Thymus (tissue), 11 donors: ENCODE measurements at regions not wholly inside any gene's neighbourhood (a gene's known extent, or its start where the extent isn't known, plus 50 kb on each side); places are given as distances from the start of the nearest gene placed in this dataset.

ENCODE experiments used
- DNase-seq, 9 donors: peaks; one replicate each; pipeline ENCODE4 v3.0.0-alpha.2; 2013; ENCODE audit warnings: low spot score in 9 of 9, low read depth in 6 of 9, missing footprints in 1 of 9
- H3K27ac ChIP-seq, 2 donors: one replicate each; pipeline ENCODE4 v1.5.1; 2013; ENCODE audit warnings: control low read depth in 1 of 2, low read depth in 1 of 2, low read length in 1 of 2, mild to moderate bottlenecking in 1 of 2, moderate library complexity in 1 of 2
- H3K27me3 ChIP-seq, 2 donors: one replicate each; pipeline ENCODE4 v1.5.1; 2013; ENCODE audit warnings: low read length in 1 of 2; ENCODE audit not compliant: control insufficient read depth in 2 of 2, insufficient read depth in 1 of 2
- H3K36me3 ChIP-seq, 2 donors: one replicate each; pipeline ENCODE4 v1.5.1; 2013; ENCODE audit warnings: low read length in 1 of 2, mild to moderate bottlenecking in 1 of 2, moderate library complexity in 1 of 2; ENCODE audit not compliant: control insufficient read depth in 2 of 2, insufficient read depth in 2 of 2
- H3K4me1 ChIP-seq, 2 donors: one replicate each; pipeline ENCODE4 v1.5.1; 2013; ENCODE audit warnings: low read length in 2 of 2; ENCODE audit not compliant: control insufficient read depth in 2 of 2, insufficient read depth in 2 of 2
- H3K4me3 ChIP-seq, 2 donors: one replicate each; pipeline ENCODE4 v1.5.1; 2013; ENCODE audit warnings: low read length in 2 of 2, control low read depth in 1 of 2, mild to moderate bottlenecking in 1 of 2
- H3K9me3 ChIP-seq, 2 donors: one replicate each; pipeline ENCODE4 v1.5.1; 2013; ENCODE audit warnings: low read length in 1 of 2, mild to moderate bottlenecking in 1 of 2; ENCODE audit not compliant: control insufficient read depth in 2 of 2, insufficient read depth in 1 of 2
- WGBS: extraction: QIAGEN DNeasy Blood & Tissue Kit; methylation state at CpG from one replicate; pipeline ENCODE4 v1.1.7; 2013; 5-methylcytosine and 5-hydroxymethylcytosine counted together
- donor health status: healthy.

DNA sequence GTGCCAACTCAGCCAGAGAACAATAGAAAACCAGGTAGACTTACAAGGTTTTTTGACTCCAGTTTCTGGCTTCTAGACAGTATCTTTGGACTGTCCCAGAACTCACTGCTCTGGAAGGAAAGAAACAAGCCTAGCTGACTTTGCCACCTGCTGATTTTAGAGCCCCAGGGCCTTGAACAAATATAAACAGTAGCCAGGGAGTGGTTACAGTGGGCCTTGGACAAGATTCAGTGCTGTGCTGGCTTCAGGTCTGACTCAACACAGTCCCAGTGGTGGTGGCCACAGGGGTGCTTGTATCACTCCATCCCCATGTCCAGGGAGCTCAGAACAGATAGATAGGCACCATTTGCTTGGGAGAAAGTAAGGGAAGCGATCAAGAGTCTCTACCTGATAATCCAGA, 694.1 kb upstream of the ADGRL3 start:
- no peaks in the 10 kb centered on the region for H3K9me3 ChIP-seq
- H3K4me1 ChIP-seq: no peaks in the 10 kb centered on the region
- no peaks in the 10 kb centered on the region for H3K36me3 ChIP-seq
- DNase-seq: no peak
- H3K4me3 ChIP-seq: no peak overlapping the region
- WGBS: 50% methylated on average over 1 of the region's 1 CpG
- H3K27ac ChIP-seq: no peak overlapping the region
- no peaks in the 10 kb centered on the region for H3K27me3 ChIP-seq

DNA sequence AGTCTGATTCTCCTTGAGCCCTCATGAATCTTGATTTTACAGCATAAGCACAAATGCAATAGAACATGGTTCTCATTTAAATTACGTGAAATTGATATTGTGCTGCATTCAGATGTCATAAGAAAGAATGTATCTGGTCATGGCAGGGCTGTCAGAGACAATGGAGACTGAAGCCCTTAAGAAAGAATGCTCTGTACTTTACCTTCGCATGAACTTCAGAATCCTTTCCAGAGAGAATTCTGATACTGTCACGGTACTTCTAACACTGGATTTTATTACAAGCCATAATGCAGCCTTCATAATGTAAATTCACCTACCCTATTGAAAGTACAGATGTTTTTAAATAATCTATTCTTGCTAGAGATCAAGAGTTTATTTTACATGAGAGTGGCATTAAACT, 677.9 kb upstream of the ADGRL3 start:
- no peaks in the 10 kb centered on the region for H3K27me3 ChIP-seq
- WGBS: 81% methylated on average over 3 of the region's 3 CpGs
- no peak overlapping the region for H3K4me3 ChIP-seq
- no peak for DNase-seq
- H3K27ac ChIP-seq: no peak overlapping the region
- H3K4me1 ChIP-seq: no peaks in the 10 kb centered on the region
- no peaks in the 10 kb centered on the region for H3K9me3 ChIP-seq
- no peaks in the 10 kb centered on the region for H3K36me3 ChIP-seq

DNA sequence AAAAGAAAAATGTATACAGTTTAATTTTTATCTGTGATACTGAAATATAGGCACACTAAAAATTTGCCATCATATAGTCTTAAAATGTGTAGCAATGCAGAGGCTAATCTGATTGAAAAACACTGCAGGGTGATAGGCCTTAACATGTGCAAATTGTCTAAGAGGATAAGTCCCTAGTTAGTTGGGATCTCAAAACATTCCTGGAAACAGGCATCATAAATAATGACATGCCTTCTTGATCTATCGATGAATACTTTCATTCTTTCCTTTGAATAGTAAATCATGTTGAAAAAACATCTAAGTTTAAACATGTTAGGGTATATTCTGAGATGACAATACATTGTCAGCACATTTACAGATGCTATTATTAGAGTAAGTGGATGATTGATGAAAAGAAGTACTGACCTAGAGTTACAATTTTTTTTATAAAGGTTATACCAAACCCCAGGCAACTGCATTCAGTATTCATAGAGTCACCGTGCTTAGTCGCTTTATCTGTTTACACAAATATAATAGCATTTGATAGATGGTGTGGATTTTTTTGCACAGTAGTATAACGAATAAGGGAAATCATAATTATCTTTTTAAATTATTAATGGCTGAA, 668.2 kb upstream of the ADGRL3 start:
- no peak for DNase-seq
- 85% methylated on average over 4 of the region's 4 CpGs for WGBS
- Histone ChIP-seq H3K27me3 (no peaks in the 10 kb centered on the region), H3K27ac (no peak overlapping the region), H3K4me1 (no peaks in the 10 kb centered on the region), H3K4me3 (no peak overlapping the region), H3K36me3 (no peaks in the 10 kb centered on the region), H3K9me3 (no peaks in the 10 kb centered on the region)

DNA sequence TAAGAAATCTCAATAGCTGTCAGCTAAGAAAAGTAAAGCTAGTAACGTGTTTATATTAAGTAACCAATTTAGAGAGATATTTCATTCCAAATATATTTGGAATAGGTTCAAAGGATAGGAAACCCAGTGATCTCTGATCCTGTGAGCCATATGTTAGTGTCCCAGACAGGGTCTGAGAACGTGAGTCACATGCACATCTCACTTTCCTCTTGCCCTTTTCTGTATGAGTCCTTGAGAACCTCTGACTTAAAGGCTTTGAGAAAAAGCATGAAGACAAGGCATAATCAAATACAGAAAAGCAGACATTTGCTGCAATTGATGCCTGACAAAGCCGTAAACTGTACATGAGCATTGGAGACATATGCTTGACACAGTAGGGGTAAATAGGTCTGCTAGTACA, 655.1 kb upstream of the ADGRL3 start:
- H3K36me3 ChIP-seq: no peaks in the 10 kb centered on the region
- H3K27me3 ChIP-seq: no peaks in the 10 kb centered on the region
- no peaks in the 10 kb centered on the region for H3K4me1 ChIP-seq
- 81% methylated on average over 3 of the region's 3 CpGs for WGBS
- H3K9me3 ChIP-seq: no peaks in the 10 kb centered on the region
- no peak overlapping the region for H3K27ac ChIP-seq
- H3K4me3 ChIP-seq: no peak overlapping the region
- no peak for DNase-seq

DNA sequence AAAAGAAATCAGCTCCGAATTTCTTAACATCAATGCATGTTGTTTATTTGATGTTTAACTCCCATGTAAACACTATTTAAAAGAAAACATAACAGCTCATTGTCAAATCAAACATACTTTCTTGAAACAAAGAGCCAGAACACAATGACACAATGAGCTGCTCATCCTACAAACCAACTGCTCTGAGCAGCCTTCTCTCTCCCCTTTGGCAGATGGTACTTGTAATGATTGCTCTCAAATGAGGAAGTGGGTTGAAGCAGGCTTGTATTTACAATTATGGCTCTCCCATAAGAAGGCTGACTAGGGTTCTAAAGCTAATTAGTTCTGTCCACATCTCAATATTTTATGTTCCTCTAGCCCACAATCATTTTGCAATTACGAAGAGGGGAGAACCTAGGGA, 637.8 kb upstream of the ADGRL3 start:
- 74% methylated on average over 2 of the region's 2 CpGs for WGBS
- H3K36me3 ChIP-seq: no peaks in the 10 kb centered on the region
- no peak for DNase-seq
- H3K4me3 ChIP-seq: no peak overlapping the region
- H3K9me3 ChIP-seq: no peaks in the 10 kb centered on the region
- no peaks in the 10 kb centered on the region for H3K4me1 ChIP-seq
- H3K27me3 ChIP-seq: no peaks in the 10 kb centered on the region
- no peak overlapping the region for H3K27ac ChIP-seq

DNA sequence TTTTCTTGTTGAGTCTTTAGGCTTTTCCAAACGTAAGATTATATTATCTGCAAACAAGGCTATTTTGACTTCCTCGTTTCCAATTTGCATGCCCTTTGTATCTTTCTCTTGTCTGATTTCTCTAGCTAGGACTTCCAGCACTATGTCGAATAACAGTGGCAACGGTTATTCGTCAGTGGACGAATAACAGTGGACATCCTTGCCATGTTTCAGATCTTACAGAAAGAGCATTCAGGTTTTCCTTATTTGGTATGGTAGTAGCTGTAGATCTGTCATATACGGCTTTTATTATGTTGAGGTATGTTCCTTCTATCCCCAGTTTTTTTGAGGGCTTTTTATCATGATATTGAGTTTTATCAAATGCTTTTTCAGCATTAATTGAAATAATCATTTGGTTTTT, 634.6 kb upstream of the ADGRL3 start:
- no peaks in the 10 kb centered on the region for H3K4me1 ChIP-seq
- H3K9me3 ChIP-seq: peaks cover 0 to 3% of the 10 kb centered on the region in 2 donors
- H3K4me3 ChIP-seq: no peak overlapping the region
- no peak for DNase-seq
- 95% methylated on average over 7 of the region's 7 CpGs for WGBS
- H3K36me3 ChIP-seq: no peaks in the 10 kb centered on the region
- no peaks in the 10 kb centered on the region for H3K27me3 ChIP-seq
- no peak overlapping the region for H3K27ac ChIP-seq

DNA sequence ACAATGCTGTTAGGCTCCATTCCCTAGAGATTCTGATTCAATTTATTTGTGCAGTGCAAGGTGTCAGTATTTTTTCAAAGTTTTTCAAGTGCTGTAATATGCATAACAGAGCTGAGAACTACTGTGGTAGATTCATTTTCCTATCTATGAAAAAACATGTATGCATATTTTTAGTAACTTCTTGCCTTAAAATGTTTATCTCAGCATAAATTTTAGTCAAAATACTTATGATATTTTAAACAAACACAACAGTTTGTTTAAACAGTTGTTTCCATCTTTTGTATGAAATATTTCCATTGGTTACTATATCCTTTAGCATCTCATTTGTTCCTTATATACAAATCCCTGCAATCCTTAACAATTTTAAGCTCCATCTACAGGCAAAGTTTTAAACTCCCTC, 624.8 kb upstream of the ADGRL3 start:
- Histone ChIP-seq H3K27ac (no peak overlapping the region), H3K36me3 (no peaks in the 10 kb centered on the region), H3K4me3 (no peak overlapping the region), H3K4me1 (no peaks in the 10 kb centered on the region), H3K27me3 (no peaks in the 10 kb centered on the region), H3K9me3 (no peaks in the 10 kb centered on the region)
- DNase-seq: no peak

DNA sequence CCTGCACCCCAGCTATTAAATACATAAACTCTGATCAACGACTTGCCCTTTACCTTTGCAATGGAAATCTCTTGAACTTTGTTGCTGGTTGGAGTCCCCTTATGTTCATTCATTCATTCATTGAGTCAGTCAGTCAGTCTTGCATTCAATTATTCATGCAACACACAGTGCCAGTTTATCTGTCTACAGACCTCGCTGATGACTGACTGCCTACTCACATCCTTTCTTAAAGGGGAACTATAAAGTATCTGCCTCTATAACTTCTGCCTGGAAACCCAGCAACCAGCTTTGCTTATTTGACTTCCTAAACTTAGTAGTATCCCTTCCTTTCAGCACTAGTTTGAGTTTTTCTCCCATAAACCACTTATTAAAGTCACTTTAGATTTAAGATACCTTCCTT, 620.8 kb upstream of the ADGRL3 start:
- DNase-seq: no peak
- H3K36me3 ChIP-seq: no peaks in the 10 kb centered on the region
- H3K9me3 ChIP-seq: no peaks in the 10 kb centered on the region
- H3K27me3 ChIP-seq: no peaks in the 10 kb centered on the region
- no peaks in the 10 kb centered on the region for H3K4me1 ChIP-seq
- WGBS: 40% methylated on average over 2 of the region's 2 CpGs
- no peak overlapping the region for H3K27ac ChIP-seq
- no peak overlapping the region for H3K4me3 ChIP-seq

DNA sequence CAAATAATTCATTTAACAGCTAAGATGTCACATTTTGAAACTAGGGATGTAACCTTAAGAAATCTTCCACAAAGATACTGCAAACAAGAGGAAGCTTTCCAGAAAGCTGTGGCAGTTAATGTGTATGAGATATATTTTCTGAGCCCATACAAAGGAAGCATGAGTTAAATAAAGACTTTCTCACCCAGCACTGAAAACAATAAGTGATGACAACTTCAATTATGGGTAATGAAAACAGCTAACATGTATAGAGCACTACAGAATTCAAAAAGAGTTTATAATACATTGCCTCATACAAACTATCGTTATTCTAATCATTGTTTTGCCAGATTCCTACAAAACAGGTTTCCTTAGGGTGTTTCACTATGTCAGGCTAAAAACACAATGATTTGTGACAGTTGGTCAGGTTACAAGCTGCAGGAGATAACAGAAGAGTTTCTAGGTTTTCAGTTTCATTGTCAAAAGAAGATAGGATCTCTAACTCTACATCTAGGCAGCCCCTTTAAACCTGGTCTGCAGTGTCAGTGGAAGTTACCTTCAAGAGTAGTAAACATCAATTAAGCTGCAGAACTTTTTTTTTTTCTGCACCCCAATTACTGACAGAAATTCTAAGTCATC, 618.1 kb upstream of the ADGRL3 start:
- Histone ChIP-seq H3K27me3 (no peaks in the 10 kb centered on the region), H3K4me3 (no peak overlapping the region), H3K27ac (no peak overlapping the region), H3K36me3 (no peaks in the 10 kb centered on the region), H3K9me3 (no peaks in the 10 kb centered on the region), H3K4me1 (no peaks in the 10 kb centered on the region)
- DNase-seq: no peak
- WGBS: 50% methylated on average over 1 of the region's 1 CpG
